Stimulated activated CD4-positive, alpha-beta T cell treated with anti-CD3 and anti-CD28 coated beads, TNF-alpha, amount 100 ng/mL, for 4 hours (primary cell): ENCODE measurements at regions not wholly inside any gene's neighbourhood (a gene's known extent, or its start where the extent isn't known, plus 50 kb on each side); places are given as distances from the start of the nearest gene placed in this dataset.
"Not testable (repeated sequence)": the region's sequence is repeated elsewhere in the genome, so short reads cannot be mapped to it uniquely, and the experiment has no call there.

ENCODE experiments used
- DNase-seq, 3 experiments: peaks; one replicate each; pipeline ENCODE4 v3.0.0-alpha.2; 2020; ENCODE audit warnings: low read depth in 3 of 3

GRCh38 chr7:25711940-25712339, 440.1 kb upstream of the NFE2L3 start:
- no peak for DNase-seq

GRCh38 chr7:25712500-25712899, 439.5 kb upstream of the NFE2L3 start:
- DNase-seq: no peak

GRCh38 chr7:25714013-25714412, 438.0 kb upstream of the NFE2L3 start:
- no peak for DNase-seq

- DNase-seq: no peak
Observed at GRCh38 chr7:25716421-25716820, 435.6 kb upstream of the NFE2L3 start.

GRCh38 chr7:25718596-25718995, 433.4 kb upstream of the NFE2L3 start:
- DNase-seq: no peak

- DNase-seq: no peak
Observed at GRCh38 chr7:25719190-25719896, 432.7 kb upstream of the NFE2L3 start.

- no peak for DNase-seq
Observed at GRCh38 chr7:25720427-25720826, 431.6 kb upstream of the NFE2L3 start.

- DNase-seq: no peak
Observed at GRCh38 chr7:25722856-25723255, 429.1 kb upstream of the NFE2L3 start.

GRCh38 chr7:25725451-25725850, 426.5 kb upstream of the NFE2L3 start:
- no peak for DNase-seq

GRCh38 chr7:25726170-25726780, 425.7 kb upstream of the NFE2L3 start:
- no peak for DNase-seq

- DNase-seq: no peak
Observed at GRCh38 chr7:25726781-25727311, 425.2 kb upstream of the NFE2L3 start.

GRCh38 chr7:25727446-25727845, 424.6 kb upstream of the NFE2L3 start:
- no peak for DNase-seq

- DNase-seq: no peak
Observed at GRCh38 chr7:25727876-25728275, 424.1 kb upstream of the NFE2L3 start.

GRCh38 chr7:25731068-25731845, 420.7 kb upstream of the NFE2L3 start:
- DNase-seq: no peak

GRCh38 chr7:25731846-25732245, 420.2 kb upstream of the NFE2L3 start:
- DNase-seq: no peak

- no peak for DNase-seq
Observed at GRCh38 chr7:25732766-25733217, 419.2 kb upstream of the NFE2L3 start.

- no peak for DNase-seq
Observed at GRCh38 chr7:25735674-25736242, 416.2 kb upstream of the NFE2L3 start.

GRCh38 chr7:25738528-25738927, 413.5 kb upstream of the NFE2L3 start:
- no peak for DNase-seq

GRCh38 chr7:25739143-25739542, 412.9 kb upstream of the NFE2L3 start:
- no peak for DNase-seq

- DNase-seq: no peak
Observed at GRCh38 chr7:25742316-25742715, 409.7 kb upstream of the NFE2L3 start.

- DNase-seq: not testable (repeated sequence)
Observed at GRCh38 chr7:25743670-25744451, 408.1 kb upstream of the NFE2L3 start.
